HFFc6 (cell line): ENCODE measurements at regions not wholly inside any gene's neighbourhood (a gene's known extent, or its start where the extent isn't known, plus 50 kb on each side); places are given as distances from the start of the nearest gene placed in this dataset.
"Not testable (repeated sequence)": the region's sequence is repeated elsewhere in the genome, so short reads cannot be mapped to it uniquely, and the experiment has no call there.

ENCODE experiments used
- DNase-seq: peaks from one replicate; pipeline ENCODE4 v3.0.0-alpha.2; 2018
- H3K27ac Mint-ChIP-seq: 2 replicates; pipeline ENCODE4 v1.8.0; 2020; ENCODE audit warnings: mild to moderate bottlenecking, mixed read lengths
- H3K27me3 Mint-ChIP-seq: 2 replicates; pipeline ENCODE4 v1.8.0; 2021; ENCODE audit warnings: mild to moderate bottlenecking, moderate library complexity, mixed read lengths; ENCODE audit not compliant: insufficient read depth
- H3K36me3 Mint-ChIP-seq: 2 replicates; pipeline ENCODE4 v1.8.0; 2021; ENCODE audit warnings: low read depth, mixed read lengths
- H3K4me1 Mint-ChIP-seq: 2 replicates; pipeline ENCODE4 v1.8.0; 2020; ENCODE audit warnings: low read depth, mixed read lengths
- H3K4me3 Mint-ChIP-seq: 2 replicates; pipeline ENCODE4 v1.8.0; 2020; ENCODE audit warnings: mild to moderate bottlenecking, moderate library complexity, mixed read lengths
- H3K9me3 Mint-ChIP-seq: 2 replicates; pipeline ENCODE4 v1.8.0; 2020; ENCODE audit warnings: mild to moderate bottlenecking, mixed read lengths
- CTCF ChIP-seq: fragments of 200-600 bp; sonication (generic); IDR thresholded peaks from 2 replicates; pipeline ENCODE4 v1.5.0; 2021; ENCODE audit warnings: antibody characterized with exemption, mild to moderate bottlenecking

- TF ChIP-seq CTCF, result no peak
- no peak for DNase-seq
- Mint-ChIP-seq H3K4me3 (peak overlapping the region; percentile 40; the same call in 1 of the 2 replicates), H3K27me3 (peaks cover 21% of the 10 kb centered on the region), H3K9me3 (no peaks in the 10 kb centered on the region), H3K4me1 (peaks cover 12% of the 10 kb centered on the region; the same call in 1 of the 2 replicates), H3K36me3 (no peaks in the 10 kb centered on the region), H3K27ac (no peak overlapping the region)
These were observed 228.1 kb upstream of the JARID2 start for GRCh38 chr6:15017803-15018202.

- H3K27ac Mint-ChIP-seq, result no peak overlapping the region
- DNase-seq, result no peak
These were observed 225.6 kb upstream of the JARID2 start for GRCh38 chr6:15020119-15020770.

GRCh38 chr6:15021074-15021473, 224.8 kb upstream of the JARID2 start:
- peaks cover 6% of the 10 kb centered on the region for H3K27me3 Mint-ChIP-seq
- no peaks in the 10 kb centered on the region for H3K36me3 Mint-ChIP-seq
- H3K27ac Mint-ChIP-seq, result no peak overlapping the region
- peaks cover 12% of the 10 kb centered on the region; the same call in 1 of the 2 replicates for H3K4me1 Mint-ChIP-seq
- no peaks in the 10 kb centered on the region; the same call in 1 of the 2 replicates for H3K9me3 Mint-ChIP-seq
- H3K4me3 Mint-ChIP-seq, result no peak overlapping the region
- no peak for DNase-seq
- TF ChIP-seq CTCF, result no peak

More at GRCh38 chr6:15020119-15020770, 225.6 kb upstream of the JARID2 start:
- Mint-ChIP-seq H3K9me3 (no peaks in the 10 kb centered on the region; the same call in 1 of the 2 replicates), H3K36me3 (no peaks in the 10 kb centered on the region), H3K4me3 (no peak overlapping the region), H3K4me1 (peaks cover 12% of the 10 kb centered on the region; the same call in 1 of the 2 replicates), H3K27me3 (peaks cover 10% of the 10 kb centered on the region)
- no peak for TF ChIP-seq CTCF

- not testable (repeated sequence) for H3K9me3 Mint-ChIP-seq, H3K27me3 Mint-ChIP-seq, H3K4me3 Mint-ChIP-seq, H3K27ac Mint-ChIP-seq, H3K4me1 Mint-ChIP-seq, DNase-seq, H3K36me3 Mint-ChIP-seq
These were observed 222.9 kb upstream of the JARID2 start for GRCh38 chr6:15023018-15023417.

- no peak for DNase-seq
- Mint-ChIP-seq H3K9me3 (no peaks in the 10 kb centered on the region; the same call in 1 of the 2 replicates), H3K27ac (no peak overlapping the region)
These were observed 222.4 kb upstream of the JARID2 start for GRCh38 chr6:15023448-15023847.

More at GRCh38 chr6:15023448-15023847, 222.4 kb upstream of the JARID2 start:
- peaks cover 7% of the 10 kb centered on the region for H3K27me3 Mint-ChIP-seq
- no peak overlapping the region for H3K4me3 Mint-ChIP-seq
- no peaks in the 10 kb centered on the region for H3K4me1 Mint-ChIP-seq
- no peaks in the 10 kb centered on the region for H3K36me3 Mint-ChIP-seq
- TF ChIP-seq CTCF, result no peak
